ENCODE measurements at regions not wholly inside any gene's neighbourhood (a gene's known extent, or its start where the extent isn't known, plus 50 kb on each side); places are given as distances from the start of the nearest gene placed in this dataset.

- H3K4me3 ChIP-seq, result no peak overlapping the region
- no peak for DNase-seq (ENCODE audit: low read depth, low spot score)
- H3K36me3 ChIP-seq (ENCODE audit: insufficient read depth, low read length), result no peaks in the 10 kb centered on the region
- no peak overlapping the region for H3K9ac ChIP-seq (ENCODE audit: insufficient read length)
- no peak overlapping the region for H3K27ac ChIP-seq
- TF ChIP-seq POLR2AphosphoS5 (IDR thresholded peaks at IDR 0.05; ENCODE audit: borderline replicate concordance, low read depth, low read length) (no peak), FOXP2 (optimal IDR thresholded peaks at IDR 0.05; ENCODE audit: control extremely low read depth, extremely low read length, insufficient read depth) (no peak), EZH2 (IDR thresholded peaks at IDR 0.05) (no peak)
- H3K9me3 ChIP-seq (ENCODE audit: low read depth, low read length), result no peaks in the 10 kb centered on the region
Observed at GRCh38 chr2:217110550-217110949, 250.7 kb upstream of the TNP1 start.

DNA sequence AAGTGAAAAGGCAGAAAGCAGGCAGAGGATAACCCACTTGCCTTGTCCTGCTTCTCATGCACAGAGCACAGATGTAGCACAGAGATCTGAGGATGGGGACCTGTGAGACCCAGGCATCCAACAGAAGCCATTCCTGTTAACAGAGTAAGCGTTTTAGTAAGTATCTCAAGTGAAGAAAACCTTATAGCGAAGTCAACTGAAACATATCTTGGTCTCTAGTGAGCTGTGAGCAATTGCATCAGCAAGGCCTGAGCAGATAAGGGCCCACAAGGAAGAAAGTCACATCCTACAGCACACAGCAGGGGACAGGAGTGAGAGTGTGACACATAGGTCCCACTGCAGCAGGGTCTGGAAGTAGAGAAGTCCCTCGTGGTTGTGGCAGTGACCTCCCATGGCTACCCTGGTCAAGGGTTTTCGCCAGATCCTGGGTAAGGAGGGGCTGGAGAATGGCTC lies 248.7 kb upstream of the TNP1 start:
- no peak overlapping the region for H3K4me3 ChIP-seq
- TF ChIP-seq FOXP2 (optimal IDR thresholded peaks at IDR 0.05; ENCODE audit: control extremely low read depth, extremely low read length, insufficient read depth) (no peak), EZH2 (IDR thresholded peaks at IDR 0.05) (no peak), POLR2AphosphoS5 (IDR thresholded peaks at IDR 0.05; ENCODE audit: borderline replicate concordance, low read depth, low read length) (no peak)
- H3K36me3 ChIP-seq (ENCODE audit: insufficient read depth, low read length), result no peaks in the 10 kb centered on the region
- H3K9me3 ChIP-seq (ENCODE audit: low read depth, low read length), result no peaks in the 10 kb centered on the region
- H3K27ac ChIP-seq, result no peak overlapping the region
- no peak overlapping the region for H3K9ac ChIP-seq (ENCODE audit: insufficient read length)
- DNase-seq (ENCODE audit: low read depth, low spot score), result no peak

DNA sequence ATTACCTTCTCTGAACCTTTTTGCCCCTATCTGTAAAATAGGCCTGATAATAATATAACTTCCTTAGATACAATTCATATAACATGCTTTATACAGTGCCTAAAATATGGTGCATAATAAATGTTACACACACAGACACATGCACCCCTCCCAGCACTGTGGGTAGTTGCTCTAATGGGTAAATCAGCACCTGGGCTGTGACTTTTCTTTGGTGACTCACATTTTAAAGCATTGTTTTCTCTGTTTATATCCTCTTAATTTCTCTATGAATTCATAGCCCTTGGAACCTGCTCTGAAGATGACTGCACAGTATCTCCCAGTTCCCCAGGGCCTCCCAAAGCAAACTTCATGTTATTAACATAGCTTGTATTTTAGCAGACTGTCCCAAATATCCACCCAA lies 248.2 kb upstream of the TNP1 start:
- H3K27ac ChIP-seq, result no peak overlapping the region
- H3K4me3 ChIP-seq, result no peak overlapping the region
- no peak overlapping the region for H3K9ac ChIP-seq (ENCODE audit: insufficient read length)
- DNase-seq (ENCODE audit: low read depth, low spot score), result no peak
- TF ChIP-seq FOXP2 (optimal IDR thresholded peaks at IDR 0.05; ENCODE audit: control extremely low read depth, extremely low read length, insufficient read depth), result no peak
- no peak for TF ChIP-seq EZH2 (IDR thresholded peaks at IDR 0.05)
- TF ChIP-seq POLR2AphosphoS5 (IDR thresholded peaks at IDR 0.05; ENCODE audit: borderline replicate concordance, low read depth, low read length), result no peak
- H3K36me3 ChIP-seq (ENCODE audit: insufficient read depth, low read length), result no peaks in the 10 kb centered on the region
- no peaks in the 10 kb centered on the region for H3K9me3 ChIP-seq (ENCODE audit: low read depth, low read length)

DNA sequence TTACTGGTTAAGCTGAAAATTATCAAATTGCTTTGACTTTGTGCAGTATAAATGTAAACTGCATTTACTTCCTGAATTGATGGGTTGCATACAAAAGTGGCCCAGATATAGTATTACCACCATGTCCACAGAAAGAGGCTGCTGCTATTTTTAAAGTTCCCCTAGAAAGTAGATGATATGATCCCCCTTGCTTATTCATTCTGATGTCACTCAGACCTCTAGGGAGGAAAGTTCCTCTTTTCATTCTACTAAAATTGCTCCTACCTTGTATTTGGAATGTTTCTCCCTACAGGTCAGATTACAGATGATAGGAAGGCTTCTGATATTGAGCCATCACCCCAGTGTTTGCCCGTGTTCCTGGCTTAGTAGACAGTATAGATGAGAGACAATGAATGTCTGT lies 247.6 kb upstream of the TNP1 start:
- H3K9ac ChIP-seq (ENCODE audit: insufficient read length), result no peak overlapping the region
- TF ChIP-seq FOXP2 (optimal IDR thresholded peaks at IDR 0.05; ENCODE audit: control extremely low read depth, extremely low read length, insufficient read depth) (no peak), EZH2 (IDR thresholded peaks at IDR 0.05) (no peak)
- no peak overlapping the region for H3K27ac ChIP-seq
- no peaks in the 10 kb centered on the region for H3K36me3 ChIP-seq (ENCODE audit: insufficient read depth, low read length)
- H3K9me3 ChIP-seq (ENCODE audit: low read depth, low read length), result no peaks in the 10 kb centered on the region
- no peak overlapping the region for H3K4me3 ChIP-seq
- no peak for DNase-seq (ENCODE audit: low read depth, low spot score)

GRCh38 chr2:217106650-217107014 lies 246.8 kb upstream of the TNP1 start:
- TF ChIP-seq FOXP2 (optimal IDR thresholded peaks at IDR 0.05; ENCODE audit: control extremely low read depth, extremely low read length, insufficient read depth) (no peak), EZH2 (IDR thresholded peaks at IDR 0.05) (no peak), POLR2AphosphoS5 (IDR thresholded peaks at IDR 0.05; ENCODE audit: borderline replicate concordance, low read depth, low read length) (no peak)
- no peaks in the 10 kb centered on the region for H3K36me3 ChIP-seq (ENCODE audit: insufficient read depth, low read length)
- no peak overlapping the region for H3K9ac ChIP-seq (ENCODE audit: insufficient read length)
- H3K27ac ChIP-seq, result no peak overlapping the region
- no peaks in the 10 kb centered on the region for H3K9me3 ChIP-seq (ENCODE audit: low read depth, low read length)
- no peak for DNase-seq (ENCODE audit: low read depth, low spot score)
- H3K4me3 ChIP-seq, result no peak overlapping the region

- H3K27ac ChIP-seq, result no peak overlapping the region
- no peak overlapping the region for H3K4me3 ChIP-seq
- no peak for TF ChIP-seq POLR2AphosphoS5 (IDR thresholded peaks at IDR 0.05; ENCODE audit: borderline replicate concordance, low read depth, low read length)
- no peak for TF ChIP-seq EZH2 (IDR thresholded peaks at IDR 0.05)
- no peak for TF ChIP-seq FOXP2 (optimal IDR thresholded peaks at IDR 0.05; ENCODE audit: control extremely low read depth, extremely low read length, insufficient read depth)
- no peak overlapping the region for H3K9ac ChIP-seq (ENCODE audit: insufficient read length)
- H3K9me3 ChIP-seq (ENCODE audit: low read depth, low read length), result no peaks in the 10 kb centered on the region
- H3K36me3 ChIP-seq (ENCODE audit: insufficient read depth, low read length), result no peaks in the 10 kb centered on the region
- DNase-seq (ENCODE audit: low read depth, low spot score), result no peak
Observed at GRCh38 chr2:217105733-217106649, 246.1 kb upstream of the TNP1 start.

DNA sequence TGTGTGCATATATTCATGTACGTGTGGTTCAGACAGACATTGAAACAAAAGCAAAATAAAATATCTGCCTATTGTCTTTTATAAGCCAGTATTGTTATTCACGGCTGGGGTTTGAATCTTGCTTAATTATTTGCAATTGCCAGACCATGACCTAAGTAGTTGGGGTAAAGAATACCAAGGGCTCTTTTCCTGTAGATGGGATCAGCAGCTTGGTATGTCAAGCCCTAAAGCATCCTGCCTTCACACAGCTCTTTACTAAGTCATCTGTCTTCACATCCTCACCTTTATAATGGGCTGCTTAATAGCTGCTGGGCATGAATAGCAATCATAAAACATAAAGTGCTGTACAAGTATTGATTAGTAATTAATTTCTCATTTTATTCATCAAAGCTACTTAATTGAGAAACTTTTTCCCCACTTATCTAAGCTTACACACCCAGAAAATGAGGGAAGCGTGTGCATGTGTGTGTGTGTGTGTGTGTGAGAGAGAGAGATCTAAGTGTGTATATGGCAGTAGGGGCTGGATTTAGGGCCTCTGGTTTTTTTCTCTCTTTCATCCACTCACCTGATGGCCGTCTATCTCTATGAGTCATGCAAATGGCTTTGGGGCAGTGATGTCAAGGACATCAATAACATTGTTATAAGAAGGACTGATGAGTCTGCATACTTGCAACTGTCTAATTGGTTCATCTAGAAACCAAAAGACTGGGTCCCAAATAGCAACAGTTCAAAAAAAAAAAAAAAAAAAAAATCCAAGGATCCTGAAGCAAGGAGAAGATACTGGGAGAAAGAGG lies 244.1 kb upstream of the TNP1 start:
- no peak for DNase-seq (ENCODE audit: low read depth, low spot score)
- no peak overlapping the region for H3K4me3 ChIP-seq
- H3K9me3 ChIP-seq (ENCODE audit: low read depth, low read length), result no peaks in the 10 kb centered on the region
- H3K27ac ChIP-seq, result no peak overlapping the region
- H3K36me3 ChIP-seq (ENCODE audit: insufficient read depth, low read length), result no peaks in the 10 kb centered on the region
- no peak for TF ChIP-seq POLR2AphosphoS5 (IDR thresholded peaks at IDR 0.05; ENCODE audit: borderline replicate concordance, low read depth, low read length)
- TF ChIP-seq FOXP2 (optimal IDR thresholded peaks at IDR 0.05; ENCODE audit: control extremely low read depth, extremely low read length, insufficient read depth), result no peak
- no peak for TF ChIP-seq EZH2 (IDR thresholded peaks at IDR 0.05)
- H3K9ac ChIP-seq (ENCODE audit: insufficient read length), result no peak overlapping the region

DNA sequence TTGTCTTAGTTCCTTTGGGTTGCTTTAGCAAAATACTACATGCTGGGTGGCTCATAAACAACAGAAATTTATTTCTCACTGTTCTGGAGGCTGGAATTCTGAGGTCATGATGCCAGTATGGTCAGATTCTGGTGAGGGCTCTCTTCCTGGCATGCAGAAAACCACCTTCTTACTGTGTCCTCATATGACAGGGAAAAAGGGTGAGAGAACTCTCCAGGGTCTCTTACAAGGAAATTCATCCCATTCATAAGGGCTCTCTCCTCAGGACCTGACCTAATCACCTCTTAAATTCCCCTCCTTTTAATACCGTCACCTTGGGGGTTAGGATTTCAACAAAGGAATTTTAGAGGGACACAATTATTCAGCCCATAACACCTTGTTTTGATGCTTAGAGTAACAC lies 243.1 kb upstream of the TNP1 start:
- no peaks in the 10 kb centered on the region for H3K9me3 ChIP-seq (ENCODE audit: low read depth, low read length)
- no peak overlapping the region for H3K9ac ChIP-seq (ENCODE audit: insufficient read length)
- no peak overlapping the region for H3K4me3 ChIP-seq
- no peak for TF ChIP-seq EZH2 (IDR thresholded peaks at IDR 0.05)
- TF ChIP-seq POLR2AphosphoS5 (IDR thresholded peaks at IDR 0.05; ENCODE audit: borderline replicate concordance, low read depth, low read length), result no peak
- no peak for TF ChIP-seq FOXP2 (optimal IDR thresholded peaks at IDR 0.05; ENCODE audit: control extremely low read depth, extremely low read length, insufficient read depth)
- no peaks in the 10 kb centered on the region for H3K36me3 ChIP-seq (ENCODE audit: insufficient read depth, low read length)
- no peak overlapping the region for H3K27ac ChIP-seq
- no peak for DNase-seq (ENCODE audit: low read depth, low spot score)

All from SK-N-MC (cell line).